Transverse colon (tissue), 4 donors: ENCODE measurements at regions not wholly inside any gene's neighbourhood (a gene's known extent, or its start where the extent isn't known, plus 50 kb on each side); places are given as distances from the start of the nearest gene placed in this dataset.

ENCODE experiments used
- DNase-seq: peaks from one replicate; pipeline ENCODE4 v3.0.0-alpha.2; 2019
- H3K27ac ChIP-seq, 4 donors: fragments of 200-600 bp; sonication (generic); 2 replicates each; pipeline ENCODE4 v1.5.1; 2016 to 2018; ENCODE audit warnings: inconsistent platforms in 4 of 4
- H3K27me3 ChIP-seq: fragments of 200-600 bp; sonication (generic); 2 replicates; pipeline ENCODE4 v1.5.1; 2017; ENCODE audit warnings: inconsistent platforms
- H3K36me3 ChIP-seq, 4 donors: fragments of 200-600 bp; sonication (generic); 2 replicates each; pipeline ENCODE4 v1.5.1; 2017 to 2019; ENCODE audit warnings: inconsistent platforms in 4 of 4
- H3K4me1 ChIP-seq, 4 donors: fragments of 200-600 bp; sonication (generic); 2 replicates each; pipeline ENCODE4 v1.5.1; 2017 to 2020; ENCODE audit warnings: inconsistent platforms in 4 of 4
- H3K4me3 ChIP-seq, 4 donors: fragments of 200-600 bp; sonication (generic); 1 replicate in 1 of 4; 2 replicates in 3 of 4; pipeline versions ENCODE4 v1.5.1 to v1.6.1; 2017 to 2019; ENCODE audit warnings: inconsistent platforms in 4 of 4
- H3K9me3 ChIP-seq, 2 donors: fragments of 200-600 bp; sonication (generic); 2 replicates each; pipeline ENCODE4 v1.5.1; 2017 to 2019; ENCODE audit warnings: inconsistent platforms in 2 of 2
- EP300 ChIP-seq: sonication (generic); formaldehyde crosslinking; IDR thresholded peaks from one replicate; pipeline ENCODE4 v1.6.1; 2017; ENCODE audit warnings: antibody characterized with exemption, low read depth
- POLR2A ChIP-seq: fragments of 450-650 bp; IDR thresholded peaks from one replicate; pipeline ENCODE4 v1.6.1; 2016; ENCODE audit warnings: antibody characterized with exemption, mild to moderate bottlenecking, moderate library complexity
- POLR2AphosphoS5 ChIP-seq, 3 donors: sonication (generic); formaldehyde crosslinking; IDR thresholded peaks; one replicate each; pipeline ENCODE4 v1.6.1; 2016; ENCODE audit warnings: antibody characterized with exemption in 3 of 3
- WGBS, 2 donors: methylation state at CpG; one replicate each; pipeline ENCODE4 v1.1.5; 2018; ENCODE audit warnings: low coverage in 1 of 2; 5-methylcytosine and 5-hydroxymethylcytosine counted together
- in situ Hi-C, 4 donors: fragments of 200-750 bp; cut with MboI; loops; one replicate each; pipeline versions ENCODE4 v1.15.0 to v1.15.1; 2017; ENCODE audit warnings: low sequenced_read_pairs in 3 of 4, low pct_ligation_motif_present in 1 of 4, low pct_unique_long_range_greater_than_20kb in 1 of 4
- intact Hi-C: fragments of 100-400 bp; cut with DNase I; formaldehyde crosslinking; loops from one replicate; pipeline ENCODE4 v1.15.1; 2023; ENCODE audit warnings: low total_unique reads
- TF ChIP-seq, protein P1 (sequence below), 5 experiments: fragments of 200-600 bp in 3 of 5; fragments of 450-650 bp in 2 of 5; sonication (generic) in 3 of 5; IDR thresholded peaks; 1 replicate in 2 of 5; 2 replicates in 3 of 5; pipeline ENCODE4 v1.5.1; 2016 to 2017; ENCODE audit warnings: antibody characterized with exemption in 5 of 5, inconsistent platforms in 3 of 5, mild to moderate bottlenecking in 2 of 5, moderate library complexity in 1 of 5

- intact Hi-C loops: no loop called here
- no peaks in the 10 kb centered on the region for H3K4me1 ChIP-seq
- H3K27me3 ChIP-seq: no peaks in the 10 kb centered on the region
- in situ Hi-C loops: no loop called here
- H3K36me3 ChIP-seq: no peaks in the 10 kb centered on the region
- no peak overlapping the region for H3K27ac ChIP-seq
- TF ChIP-seq POLR2AphosphoS5 (IDR thresholded peaks at IDR 0.05): no peak
- TF ChIP-seq, protein P1, sequence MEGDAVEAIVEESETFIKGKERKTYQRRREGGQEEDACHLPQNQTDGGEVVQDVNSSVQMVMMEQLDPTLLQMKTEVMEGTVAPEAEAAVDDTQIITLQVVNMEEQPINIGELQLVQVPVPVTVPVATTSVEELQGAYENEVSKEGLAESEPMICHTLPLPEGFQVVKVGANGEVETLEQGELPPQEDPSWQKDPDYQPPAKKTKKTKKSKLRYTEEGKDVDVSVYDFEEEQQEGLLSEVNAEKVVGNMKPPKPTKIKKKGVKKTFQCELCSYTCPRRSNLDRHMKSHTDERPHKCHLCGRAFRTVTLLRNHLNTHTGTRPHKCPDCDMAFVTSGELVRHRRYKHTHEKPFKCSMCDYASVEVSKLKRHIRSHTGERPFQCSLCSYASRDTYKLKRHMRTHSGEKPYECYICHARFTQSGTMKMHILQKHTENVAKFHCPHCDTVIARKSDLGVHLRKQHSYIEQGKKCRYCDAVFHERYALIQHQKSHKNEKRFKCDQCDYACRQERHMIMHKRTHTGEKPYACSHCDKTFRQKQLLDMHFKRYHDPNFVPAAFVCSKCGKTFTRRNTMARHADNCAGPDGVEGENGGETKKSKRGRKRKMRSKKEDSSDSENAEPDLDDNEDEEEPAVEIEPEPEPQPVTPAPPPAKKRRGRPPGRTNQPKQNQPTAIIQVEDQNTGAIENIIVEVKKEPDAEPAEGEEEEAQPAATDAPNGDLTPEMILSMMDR (IDR thresholded peaks at IDR 0.05): no peak
- no peak for TF ChIP-seq EP300
- TF ChIP-seq POLR2A: no peak
- no peak for DNase-seq
- H3K4me3 ChIP-seq: no peak overlapping the region
- 14 to 21% methylated on average over 1 of the region's 1 CpG for WGBS, 2 donors
- no peaks in the 10 kb centered on the region for H3K9me3 ChIP-seq
Measured at GRCh38 chr2:21793461-21793860, 669.7 kb downstream of the TDRD15 start.

DNA sequence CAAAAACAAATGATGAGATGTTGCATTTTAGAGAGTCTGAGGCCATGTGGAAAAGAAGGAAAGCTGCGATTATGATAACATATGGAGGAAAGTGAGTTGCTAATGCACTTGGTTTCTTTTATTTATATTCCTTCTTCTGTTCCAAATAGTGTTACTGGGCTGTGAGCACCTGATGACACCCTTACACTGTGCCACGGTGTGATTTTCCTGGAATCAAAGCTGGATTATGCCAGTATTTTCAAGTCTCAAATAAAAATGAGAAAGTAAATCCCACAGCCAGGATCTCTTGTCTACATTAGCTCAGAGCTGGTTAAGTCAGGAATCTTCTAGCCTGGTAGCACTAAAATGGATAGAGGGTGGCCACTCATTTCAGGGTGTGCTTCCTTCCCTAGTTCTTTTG, 670.8 kb downstream of the TDRD15 start:
- TF ChIP-seq POLR2A (no peak), EP300 (no peak), POLR2AphosphoS5 (IDR thresholded peaks at IDR 0.05) (no peak)
- TF ChIP-seq, protein P1 (IDR thresholded peaks at IDR 0.05): no peak
- H3K4me1 ChIP-seq: no peaks in the 10 kb centered on the region
- H3K27ac ChIP-seq: no peak overlapping the region
- H3K36me3 ChIP-seq: no peaks in the 10 kb centered on the region
- intact Hi-C loops (no loop called here), in situ Hi-C loops (no loop called here)
- no peak overlapping the region for H3K4me3 ChIP-seq
- 66 to 79% methylated on average over 2 of the region's 2 CpGs for WGBS, 2 donors
- H3K27me3 ChIP-seq: no peaks in the 10 kb centered on the region
- H3K9me3 ChIP-seq: no peaks in the 10 kb centered on the region
- no peak for DNase-seq

- no peaks in the 10 kb centered on the region for H3K4me1 ChIP-seq
- 57 to 100% methylated on average over 1 of the region's 1 CpG for WGBS, 2 donors
- no peaks in the 10 kb centered on the region for H3K36me3 ChIP-seq
- no peak overlapping the region for H3K4me3 ChIP-seq
- no peaks in the 10 kb centered on the region for H3K27me3 ChIP-seq
- TF ChIP-seq, protein P1 (IDR thresholded peaks at IDR 0.05): no peak
- TF ChIP-seq POLR2A (no peak), POLR2AphosphoS5 (IDR thresholded peaks at IDR 0.05) (no peak), EP300 (no peak)
- in situ Hi-C loops: no loop called here
- no peak for DNase-seq
- intact Hi-C loops: no loop called here
- H3K9me3 ChIP-seq: no peaks in the 10 kb centered on the region
- H3K27ac ChIP-seq: no peak overlapping the region
Measured at GRCh38 chr2:21800356-21800755, 676.6 kb downstream of the TDRD15 start.

DNA sequence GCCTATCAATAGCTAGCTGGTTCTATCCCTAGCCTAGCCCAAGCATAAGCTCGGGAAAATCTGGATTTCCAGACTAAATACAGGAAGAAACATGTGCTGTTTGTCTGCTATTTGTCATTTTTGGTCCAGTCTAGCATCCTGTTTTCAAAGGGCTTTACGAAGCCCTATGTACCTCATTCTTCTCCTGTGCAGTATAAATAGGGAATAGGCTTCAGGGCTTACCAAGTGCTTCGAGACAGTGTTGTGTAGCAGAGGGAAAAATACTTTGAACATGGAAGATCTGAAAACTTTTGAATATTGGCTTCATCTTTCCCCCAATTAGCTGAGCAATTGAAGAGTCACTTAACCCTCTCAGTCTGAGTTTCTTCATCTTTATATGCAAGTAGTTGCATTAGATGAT, 679.8 kb downstream of the TDRD15 start:
- no peak for DNase-seq
- H3K27me3 ChIP-seq: no peaks in the 10 kb centered on the region
- H3K36me3 ChIP-seq: no peaks in the 10 kb centered on the region
- H3K27ac ChIP-seq: no peak overlapping the region
- H3K4me3 ChIP-seq: no peak overlapping the region
- H3K4me1 ChIP-seq: no peaks in the 10 kb centered on the region
- in situ Hi-C loops (no loop called here), intact Hi-C loops (loop anchor here (2.0 kb wide), 1 partner anchor 363 kb away; no protein-coding TSS in a partner anchor)
- no peaks in the 10 kb centered on the region for H3K9me3 ChIP-seq
- 53 to 60% methylated on average over 3 of the region's 3 CpGs for WGBS, 2 donors
- TF ChIP-seq POLR2AphosphoS5 (IDR thresholded peaks at IDR 0.05) (no peak), POLR2A (no peak), EP300 (no peak)
- TF ChIP-seq, protein P1 (IDR thresholded peaks at IDR 0.05): no peak
